ENCODE measurements at regions not wholly inside any gene's neighbourhood (a gene's known extent, or its start where the extent isn't known, plus 50 kb on each side); places are given as distances from the start of the nearest gene placed in this dataset.

GRCh38 chr1:62381831-62382657 lies 54.8 kb upstream of the USP1 start:
- no peak for TF ChIP-seq CC2D1A (CRISPR knock-in tag; IDR thresholded peaks at IDR 0.05)
- TF ChIP-seq MYNN (CRISPR knock-in tag; IDR thresholded peaks at IDR 0.05; ENCODE audit: low read depth) = no peak
- no peak for TF ChIP-seq TBP (CRISPR knock-in tag; IDR thresholded peaks at IDR 0.05)
- no peak for TF ChIP-seq NCOR1 (IDR thresholded peaks at IDR 0.05; ENCODE audit: borderline replicate concordance, low read length)
- TF ChIP-seq CBX2 (IDR thresholded peaks at IDR 0.05; ENCODE audit: low read depth, low read length) = no peak
- no peak for TF ChIP-seq CBX2 (CRISPR knock-in tag; IDR thresholded peaks at IDR 0.05; ENCODE audit: low read depth)
- TF ChIP-seq CTCF (CRISPR knock-in tag; IDR thresholded peaks at IDR 0.05) = no peak
- no peak for TF ChIP-seq SMAD3 (CRISPR knock-in tag; IDR thresholded peaks at IDR 0.05)
- TF ChIP-seq BHLHE40 (IDR thresholded peaks at IDR 0.05; ENCODE audit: low read length) = no peak
- no peak for TF ChIP-seq KDM4B (CRISPR knock-in tag; IDR thresholded peaks at IDR 0.05)
- TF ChIP-seq FOSL1 (CRISPR knock-in tag; IDR thresholded peaks at IDR 0.05; ENCODE audit: borderline replicate concordance) = no peak
- no peak for TF ChIP-seq ZNF276 (CRISPR knock-in tag; IDR thresholded peaks at IDR 0.05; ENCODE audit: low read depth)
- no peak for TF ChIP-seq EZH2 (conservative IDR thresholded peaks at IDR 0.05; ENCODE audit: low read depth, low read length)
